ENCODE measurements at regions not wholly inside any gene's neighbourhood (a gene's known extent, or its start where the extent isn't known, plus 50 kb on each side); places are given as distances from the start of the nearest gene placed in this dataset.

- intact Hi-C loops (cut with DNase I; ENCODE audit: low total_unique reads): no loop called here
- H3K4me3 ChIP-seq (ENCODE audit: low read depth, poor library complexity, severe bottlenecking): no peak overlapping the region
- TF ChIP-seq POLR2A (IDR thresholded peaks at IDR 0.05) (no peak), CTCF (IDR thresholded peaks at IDR 0.05) (no peak)
- DNase-seq (ENCODE audit: low spot score in 2 of 2): no peak
- 87 to 94% methylated on average over 3 of the region's 3 CpGs for WGBS, 2 donors
These were observed 1103.6 kb downstream of the CDH8 start for GRCh38 chr16:60932600-60932999.

GRCh38 chr16:60930291-60930690, 1105.9 kb downstream of the CDH8 start:
- no peak for TF ChIP-seq POLR2A (IDR thresholded peaks at IDR 0.05)
- no peak for TF ChIP-seq CTCF (IDR thresholded peaks at IDR 0.05)

GRCh38 chr16:60922920-60923319, 1113.3 kb downstream of the CDH8 start:
- TF ChIP-seq POLR2A (IDR thresholded peaks at IDR 0.05) (no peak), CTCF (IDR thresholded peaks at IDR 0.05) (no peak)
- no peak for DNase-seq (ENCODE audit: low spot score in 2 of 2)
- 60 to 70% methylated on average over 2 of the region's 2 CpGs for WGBS, 2 donors
- intact Hi-C loops (cut with DNase I; ENCODE audit: low total_unique reads): no loop called here
- no peak overlapping the region for H3K4me3 ChIP-seq (ENCODE audit: low read depth, poor library complexity, severe bottlenecking)

More at GRCh38 chr16:60930291-60930690, 1105.9 kb downstream of the CDH8 start:
- intact Hi-C loops (cut with DNase I; ENCODE audit: low total_unique reads): no loop called here
- DNase-seq (ENCODE audit: low spot score in 2 of 2): no peak
- 81 to 82% methylated on average over 5 of the region's 5 CpGs for WGBS, 2 donors
- H3K4me3 ChIP-seq (ENCODE audit: low read depth, poor library complexity, severe bottlenecking): no peak overlapping the region

- WGBS, 2 donors: 77 to 86% methylated on average over 3 of the region's 3 CpGs
- no peak for TF ChIP-seq CTCF (IDR thresholded peaks at IDR 0.05)
- no peak for TF ChIP-seq POLR2A (IDR thresholded peaks at IDR 0.05)
- no peak overlapping the region for H3K4me3 ChIP-seq (ENCODE audit: low read depth, poor library complexity, severe bottlenecking)
- no peak for DNase-seq (ENCODE audit: low spot score in 2 of 2)
- intact Hi-C loops (cut with DNase I; ENCODE audit: low total_unique reads): no loop called here
These were observed 1121.9 kb downstream of the CDH8 start for GRCh38 chr16:60914334-60914733.

- no peak for DNase-seq (ENCODE audit: low spot score in 2 of 2)
- 89% methylated on average over 4 of the region's 4 CpGs for WGBS, 2 donors
- TF ChIP-seq CTCF (IDR thresholded peaks at IDR 0.05) (no peak), POLR2A (IDR thresholded peaks at IDR 0.05) (no peak)
- intact Hi-C loops (cut with DNase I; ENCODE audit: low total_unique reads): no loop called here
- no peak overlapping the region for H3K4me3 ChIP-seq (ENCODE audit: low read depth, poor library complexity, severe bottlenecking)
These were observed 1128.6 kb downstream of the CDH8 start for GRCh38 chr16:60907645-60908044.

GRCh38 chr16:60905811-60906210, 1130.4 kb downstream of the CDH8 start:
- no peak for DNase-seq (ENCODE audit: low spot score in 2 of 2)
- no peak for TF ChIP-seq POLR2A (IDR thresholded peaks at IDR 0.05)
- TF ChIP-seq CTCF (IDR thresholded peaks at IDR 0.05): no peak
- no peak overlapping the region for H3K4me3 ChIP-seq (ENCODE audit: low read depth, poor library complexity, severe bottlenecking)
- intact Hi-C loops (cut with DNase I; ENCODE audit: low total_unique reads): no loop called here
- WGBS, 2 donors: 51 to 55% methylated on average over 4 of the region's 4 CpGs

Data from lower leg skin (tissue), 4 donors.